HG02973 (cell line): ENCODE measurements at regions not wholly inside any gene's neighbourhood (a gene's known extent, or its start where the extent isn't known, plus 50 kb on each side); places are given as distances from the start of the nearest gene placed in this dataset.
"Not testable (repeated sequence)": the region's sequence is repeated elsewhere in the genome, so short reads cannot be mapped to it uniquely, and the experiment has no call there.

Source experiments
- ATAC-seq: cut with Tn5 transposase; IDR thresholded peaks from one replicate; pipeline ENCODE4 v1.9.1; 2021; ENCODE audit warnings: moderate library complexity; ENCODE audit not compliant: unreplicated experiment

GRCh38 chr2:199040522-199040921, 417.2 kb downstream of the SATB2 start:
- no peak for ATAC-seq

GRCh38 chr2:199033761-199034160, 424.0 kb downstream of the SATB2 start:
- ATAC-seq, result not testable (repeated sequence)

DNA sequence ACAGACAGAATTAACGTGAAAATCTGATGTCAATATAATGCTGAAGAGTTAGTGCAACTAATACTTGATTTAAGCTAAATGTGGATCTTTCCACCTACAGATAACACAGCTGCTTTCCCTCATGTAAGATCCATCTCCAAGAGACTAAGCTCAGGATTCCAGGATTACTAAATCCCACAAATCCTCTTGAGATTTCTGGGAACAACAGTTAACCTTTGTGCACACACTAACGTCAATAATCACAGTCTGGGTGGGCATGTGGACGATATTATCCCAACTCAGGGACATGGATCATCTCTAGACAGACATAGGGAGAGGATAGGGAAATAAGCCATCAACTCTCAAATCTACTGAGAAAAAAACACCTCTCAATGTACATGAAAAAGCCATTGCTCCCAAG, 432.6 kb downstream of the SATB2 start:
- ATAC-seq, result no peak

DNA sequence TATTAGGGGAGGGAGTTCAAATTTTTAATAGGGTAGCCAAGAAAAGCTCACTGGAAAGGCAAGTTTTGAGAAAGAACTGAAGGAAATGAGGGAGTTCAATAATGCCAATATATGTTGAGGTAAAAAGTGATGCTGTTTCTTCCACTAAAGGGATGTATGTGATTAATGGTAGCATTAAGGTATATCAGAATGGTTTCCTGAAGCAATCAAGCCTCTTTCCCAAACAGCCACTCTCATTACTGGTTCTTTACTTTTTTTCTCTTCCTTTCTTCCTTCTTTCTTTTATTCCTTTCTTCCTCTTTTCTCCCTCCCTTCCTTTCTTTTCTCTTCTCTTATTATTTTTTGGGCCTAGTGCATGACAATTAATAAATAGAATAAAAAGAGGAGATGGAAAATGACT, 433.5 kb downstream of the SATB2 start:
- no peak for ATAC-seq

GRCh38 chr2:199019898-199020507, 437.7 kb downstream of the SATB2 start:
- no peak for ATAC-seq

DNA sequence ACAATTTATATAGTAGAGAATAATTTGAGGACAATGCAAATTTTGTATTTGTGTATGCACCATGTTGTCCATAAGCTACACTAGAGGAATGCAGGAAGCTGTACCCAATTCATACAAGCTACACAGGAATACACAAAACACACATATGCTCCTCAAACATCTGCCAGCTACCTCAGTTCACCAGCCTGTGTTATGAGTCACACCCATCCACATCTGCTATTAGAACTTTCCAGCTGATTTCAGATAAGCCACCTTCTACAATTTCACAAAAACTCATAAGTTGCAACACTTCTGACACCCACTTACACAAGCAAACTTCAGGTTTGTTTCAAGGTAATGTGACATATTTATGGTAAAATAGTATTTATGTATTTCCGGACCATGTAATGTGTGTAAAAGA, 438.9 kb downstream of the SATB2 start:
- ATAC-seq, result no peak

- ATAC-seq, result no peak
These were observed 442.7 kb downstream of the SATB2 start for GRCh38 chr2:199015072-199015471.

DNA sequence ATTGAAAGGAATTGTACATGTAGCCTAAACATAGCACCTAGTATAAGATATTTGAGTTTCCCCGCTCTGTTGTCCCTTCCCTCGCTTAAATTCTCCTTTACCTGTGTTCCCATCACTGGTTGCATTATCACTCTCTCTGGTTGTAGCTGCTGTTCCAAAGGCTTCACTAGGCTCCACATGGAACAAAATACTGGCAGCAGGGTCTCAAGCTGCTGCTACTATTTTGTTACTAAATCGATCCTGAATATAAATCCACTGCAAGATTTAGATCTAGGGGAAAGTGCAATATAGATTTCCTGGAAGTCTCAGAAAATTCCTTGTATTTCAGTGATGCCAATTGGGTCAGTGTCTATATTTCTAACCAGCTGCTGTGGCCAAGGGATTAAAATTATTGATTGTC, 443.5 kb downstream of the SATB2 start:
- ATAC-seq, result no peak

- no peak for ATAC-seq
These were observed 445.8 kb downstream of the SATB2 start for GRCh38 chr2:199011908-199012307.

- ATAC-seq, result no peak
These were observed 463.1 kb downstream of the SATB2 start for GRCh38 chr2:198994678-198995077.

DNA sequence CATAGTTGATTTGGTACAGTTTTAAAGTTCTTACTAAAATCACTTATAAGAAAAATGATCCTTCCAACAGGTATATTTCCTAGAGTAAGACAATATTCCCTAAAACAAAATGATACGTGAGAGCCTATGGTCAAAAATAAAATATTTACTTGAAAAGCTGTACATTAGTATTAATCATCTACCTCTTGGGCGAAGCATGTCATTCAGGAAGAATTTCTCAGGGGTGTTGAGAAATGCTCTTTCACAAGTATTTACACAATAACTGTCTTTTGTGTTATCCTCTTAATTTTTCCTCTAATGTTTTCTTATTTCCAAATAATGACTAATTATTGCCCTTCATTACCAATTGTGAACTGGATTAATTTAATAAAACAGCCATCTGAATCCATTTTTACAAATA, 466.3 kb downstream of the SATB2 start:
- no peak for ATAC-seq

- ATAC-seq, result no peak
These were observed 482.0 kb downstream of the SATB2 start for GRCh38 chr2:198975779-198976178.

DNA sequence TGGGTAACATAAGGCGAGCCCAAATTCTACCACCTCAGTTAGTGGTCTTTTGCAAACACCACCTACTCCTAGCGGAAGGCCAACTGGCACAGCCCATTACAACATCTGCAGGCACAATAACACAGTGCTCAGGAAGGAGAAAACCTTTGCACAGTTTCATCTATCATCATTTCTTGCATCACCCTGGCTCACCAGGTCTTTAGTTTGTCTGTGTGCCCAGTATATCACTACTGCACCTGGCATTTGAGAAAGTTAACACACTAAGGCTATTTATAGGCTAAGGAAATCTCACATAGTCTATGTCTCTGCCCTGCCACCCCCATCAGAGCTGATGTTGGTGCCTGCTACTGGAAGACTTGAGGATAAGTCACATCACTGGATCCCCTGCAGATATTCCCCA, 484.0 kb downstream of the SATB2 start:
- no peak for ATAC-seq

GRCh38 chr2:198973181-198973580, 484.6 kb downstream of the SATB2 start:
- ATAC-seq, result no peak

GRCh38 chr2:198968545-198968944, 489.2 kb downstream of the SATB2 start:
- no peak for ATAC-seq

- no peak for ATAC-seq
These were observed 491.5 kb downstream of the SATB2 start for GRCh38 chr2:198966269-198966668.

GRCh38 chr2:198961547-198961946, 496.2 kb downstream of the SATB2 start:
- no peak for ATAC-seq

DNA sequence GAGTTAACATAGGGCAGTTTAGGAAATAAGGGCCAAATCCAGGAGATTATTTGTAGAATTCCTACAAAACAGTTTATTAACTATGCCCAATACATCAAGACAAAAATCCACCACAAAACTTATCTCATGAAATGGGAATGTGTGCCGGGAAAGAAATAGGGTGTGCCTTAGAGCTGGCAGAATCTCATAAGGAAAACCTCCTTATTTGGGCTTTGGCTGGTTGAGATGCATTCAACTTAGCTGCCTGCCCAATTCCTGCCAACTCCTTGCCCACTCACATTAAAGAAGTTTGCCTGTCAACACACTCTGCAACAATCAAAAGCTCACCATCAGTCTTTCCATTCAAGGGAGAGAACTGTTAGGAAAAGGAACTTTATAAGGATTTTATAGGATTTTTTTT, 500.6 kb downstream of the SATB2 start:
- ATAC-seq, result no peak

- no peak for ATAC-seq
These were observed 504.4 kb downstream of the SATB2 start for GRCh38 chr2:198953328-198953727.

DNA sequence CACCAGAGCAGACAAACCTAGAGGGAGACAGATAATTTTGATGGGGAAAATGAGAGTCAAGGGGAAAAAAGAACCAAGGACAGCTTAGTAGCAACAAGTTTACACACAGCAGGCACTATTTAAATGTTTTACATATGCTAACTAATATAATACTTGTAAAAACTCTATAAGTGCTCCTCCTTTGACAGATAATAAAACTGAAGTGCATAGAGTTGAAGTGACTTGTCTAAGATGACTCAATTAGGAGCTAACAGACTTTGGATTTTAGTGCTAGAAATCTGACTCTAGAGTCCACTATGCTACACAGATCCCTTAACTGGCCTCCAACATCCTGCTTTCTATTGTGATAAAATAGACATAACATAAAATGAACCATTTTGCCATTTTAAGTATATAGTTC, 506.9 kb downstream of the SATB2 start:
- ATAC-seq, result no peak

- no peak for ATAC-seq
These were observed 512.2 kb downstream of the SATB2 start for GRCh38 chr2:198945496-198945895.

- ATAC-seq, result no peak
These were observed 527.6 kb downstream of the SATB2 start for GRCh38 chr2:198930170-198930569.

DNA sequence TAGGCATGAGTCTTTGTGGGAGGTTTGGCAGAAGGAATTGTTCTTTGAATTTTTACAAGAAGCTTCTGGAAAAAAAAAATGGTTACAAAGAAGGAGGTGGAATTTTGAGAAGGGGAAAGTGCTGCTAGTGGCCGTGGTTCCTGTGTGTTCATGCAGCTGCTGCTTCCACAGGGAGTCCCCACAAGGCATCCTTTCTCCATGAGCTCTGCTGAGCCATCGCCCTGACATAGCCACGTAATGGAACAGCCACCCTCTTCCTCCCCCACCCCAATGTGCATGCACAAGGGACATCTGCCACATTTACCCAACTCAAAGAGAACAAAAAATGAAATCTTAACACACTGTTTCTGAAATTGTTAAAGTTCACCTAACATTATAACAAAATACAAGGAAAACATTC, 529.7 kb downstream of the SATB2 start:
- no peak for ATAC-seq
